NCI-H146 (cell line): ENCODE measurements at regions not wholly inside any gene's neighbourhood (a gene's known extent, or its start where the extent isn't known, plus 50 kb on each side); places are given as distances from the start of the nearest gene placed in this dataset.

ENCODE experiments used
- DNase-seq: peaks from one replicate; lab custom pipeline; 2025; lab: John Stamatoyannopoulos, UW

DNA sequence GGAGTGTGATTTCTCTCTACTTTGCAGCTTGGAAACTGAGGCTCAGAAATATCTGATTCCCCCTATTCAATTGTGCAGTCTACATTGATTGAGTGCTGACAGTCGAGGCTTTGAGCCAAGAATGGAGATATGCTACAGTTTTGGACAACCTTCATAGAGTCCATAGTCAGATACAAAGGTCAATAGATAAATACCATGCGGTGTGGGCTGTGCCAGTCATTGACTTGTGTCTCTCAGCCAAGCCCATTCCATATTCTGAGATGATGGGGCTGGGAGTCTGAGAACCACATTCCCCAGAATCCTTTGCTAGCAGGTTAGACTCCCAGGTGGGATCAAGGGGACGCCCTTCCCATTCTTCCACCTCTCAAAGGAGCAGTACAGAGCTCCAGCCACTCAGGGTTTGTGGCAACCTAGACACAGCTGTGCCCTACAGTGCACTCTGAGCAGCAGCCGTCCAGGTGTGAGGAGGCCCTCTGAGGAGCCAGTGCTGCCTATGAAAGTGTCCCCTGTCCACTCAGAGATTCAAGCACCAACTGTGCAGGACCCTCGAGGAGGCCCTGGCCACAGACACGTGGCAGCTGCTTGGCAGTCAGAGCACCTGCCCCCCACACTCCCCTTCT, 348.3 kb downstream of the CYRIA start:
- no peak for DNase-seq

DNA sequence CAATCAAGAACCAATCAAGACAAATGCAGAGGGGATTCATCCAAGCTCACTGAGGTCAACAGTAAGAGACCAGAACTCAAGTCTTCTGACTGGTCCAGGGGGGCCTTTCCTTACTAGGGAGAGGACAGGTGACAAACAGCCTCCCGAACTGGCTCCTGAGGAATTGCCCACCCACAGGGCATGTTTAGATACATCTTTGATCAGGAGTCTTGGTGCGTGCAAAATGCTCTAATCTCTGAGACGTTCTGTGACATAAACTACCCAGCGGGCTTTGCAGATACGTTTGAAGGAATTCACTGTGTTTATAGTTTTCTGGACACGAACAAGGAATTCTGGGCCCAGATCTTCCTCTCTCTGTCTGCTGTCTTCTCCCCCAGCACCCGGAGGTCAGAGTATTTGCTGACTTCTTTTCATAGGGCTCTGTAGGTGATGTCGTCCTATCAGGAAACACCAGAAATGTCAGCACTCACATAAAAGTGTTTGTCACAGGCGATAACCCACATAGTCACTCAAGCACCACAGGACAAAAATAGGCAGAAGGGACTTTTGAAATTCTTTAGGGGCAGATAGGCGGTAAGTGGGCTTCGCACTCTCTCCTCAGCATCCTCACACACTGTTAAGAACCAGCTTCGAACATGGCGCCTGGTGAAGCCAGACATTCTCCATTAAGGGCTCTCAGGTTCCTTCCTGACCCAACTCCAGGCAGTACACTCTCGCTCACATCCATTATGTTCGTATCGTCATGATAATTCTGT, 349.0 kb downstream of the CYRIA start:
- no peak for DNase-seq

DNA sequence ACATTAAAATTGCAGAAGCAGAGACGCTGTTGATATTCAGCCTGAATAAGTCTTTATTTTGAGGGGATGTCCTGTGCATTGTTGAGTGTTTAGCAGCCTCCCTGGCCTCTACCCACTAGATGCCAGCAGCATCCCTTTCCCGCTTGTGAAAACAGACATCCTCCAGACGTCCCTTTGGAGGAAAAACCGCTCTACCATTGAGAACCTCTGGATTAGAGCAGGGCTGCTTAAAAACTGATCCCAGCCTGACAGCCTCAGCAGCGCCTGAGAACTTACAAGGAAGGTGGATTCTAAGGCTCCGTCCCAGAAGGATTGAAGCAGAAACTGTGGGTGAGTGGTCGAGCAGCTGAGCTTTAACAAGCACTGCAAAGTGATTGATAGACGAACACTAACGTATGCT, 349.7 kb downstream of the CYRIA start:
- DNase-seq, result no peak

DNA sequence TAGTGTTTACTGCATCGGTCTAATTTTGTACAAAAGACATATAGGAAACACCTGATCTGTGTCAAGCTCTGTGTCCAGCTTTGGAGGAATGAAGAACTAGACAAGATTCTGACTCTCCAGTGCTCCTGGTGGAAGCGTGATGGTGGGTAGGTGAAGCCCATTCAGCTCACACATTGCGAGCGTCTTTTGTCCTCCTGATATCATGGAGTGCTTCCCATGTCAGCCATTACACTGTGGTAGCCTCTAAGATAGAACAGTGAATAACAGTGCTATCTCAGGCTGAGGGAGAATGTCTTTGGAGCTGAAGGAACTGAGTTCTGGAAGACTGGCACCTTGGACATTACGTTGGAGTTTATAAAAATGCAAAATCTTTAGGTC, 350.2 kb downstream of the CYRIA start:
- no peak for DNase-seq

DNA sequence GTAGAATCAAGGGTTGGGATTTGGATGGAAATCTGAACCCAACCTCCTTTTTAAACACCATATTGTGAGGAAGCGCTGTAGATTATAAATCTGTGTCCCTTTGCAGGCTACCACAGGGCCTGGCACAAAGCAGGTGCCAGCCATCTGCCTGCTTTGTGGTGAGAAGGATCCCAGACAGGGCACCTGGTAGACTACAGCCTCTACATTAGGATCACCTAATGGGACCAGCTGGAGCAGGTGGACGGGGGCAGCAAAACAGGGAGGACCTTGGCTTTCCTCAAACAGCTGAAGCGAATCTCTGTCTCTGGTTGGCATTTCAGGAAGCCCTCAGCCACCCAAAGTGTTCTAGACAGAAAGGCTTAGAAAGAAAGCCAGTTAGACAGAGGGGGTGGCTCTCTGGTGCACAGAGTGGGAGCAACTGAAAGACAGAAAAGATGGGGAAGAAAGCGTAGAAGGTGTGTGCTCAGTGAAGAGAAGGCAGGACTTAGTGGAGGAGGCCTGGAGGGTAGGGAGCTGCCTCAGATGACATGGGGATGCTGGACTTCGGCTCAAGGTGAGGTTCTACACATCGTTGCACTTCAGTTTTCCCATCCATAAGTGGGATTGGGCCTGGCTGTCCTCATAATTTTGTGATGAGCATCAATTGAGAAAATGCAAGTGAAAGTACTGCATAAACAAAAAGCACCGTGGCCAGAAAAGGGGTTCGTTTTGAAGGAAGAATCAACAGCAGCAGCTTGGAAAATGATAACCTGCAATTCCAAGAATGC, 350.8 kb downstream of the CYRIA start:
- DNase-seq, result no peak

DNA sequence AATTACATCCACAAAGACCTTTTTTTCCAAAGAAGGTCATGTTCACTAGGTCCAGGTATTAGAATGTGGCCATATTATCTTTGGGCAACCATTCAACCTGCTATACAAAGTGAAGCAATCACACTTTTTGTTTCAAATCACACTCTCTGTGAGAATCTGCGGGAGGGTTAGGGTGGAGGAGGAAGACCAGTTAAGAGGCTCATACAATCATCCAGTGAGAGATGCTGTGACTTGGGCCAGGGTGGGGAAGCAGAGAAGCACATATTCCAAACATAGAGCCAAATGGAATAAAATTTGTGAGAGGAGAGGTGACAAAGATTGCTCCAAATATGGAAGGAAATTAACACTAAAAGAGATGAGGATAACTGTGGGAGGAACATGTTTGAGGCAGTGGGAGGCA, 351.6 kb downstream of the CYRIA start:
- no peak for DNase-seq

DNA sequence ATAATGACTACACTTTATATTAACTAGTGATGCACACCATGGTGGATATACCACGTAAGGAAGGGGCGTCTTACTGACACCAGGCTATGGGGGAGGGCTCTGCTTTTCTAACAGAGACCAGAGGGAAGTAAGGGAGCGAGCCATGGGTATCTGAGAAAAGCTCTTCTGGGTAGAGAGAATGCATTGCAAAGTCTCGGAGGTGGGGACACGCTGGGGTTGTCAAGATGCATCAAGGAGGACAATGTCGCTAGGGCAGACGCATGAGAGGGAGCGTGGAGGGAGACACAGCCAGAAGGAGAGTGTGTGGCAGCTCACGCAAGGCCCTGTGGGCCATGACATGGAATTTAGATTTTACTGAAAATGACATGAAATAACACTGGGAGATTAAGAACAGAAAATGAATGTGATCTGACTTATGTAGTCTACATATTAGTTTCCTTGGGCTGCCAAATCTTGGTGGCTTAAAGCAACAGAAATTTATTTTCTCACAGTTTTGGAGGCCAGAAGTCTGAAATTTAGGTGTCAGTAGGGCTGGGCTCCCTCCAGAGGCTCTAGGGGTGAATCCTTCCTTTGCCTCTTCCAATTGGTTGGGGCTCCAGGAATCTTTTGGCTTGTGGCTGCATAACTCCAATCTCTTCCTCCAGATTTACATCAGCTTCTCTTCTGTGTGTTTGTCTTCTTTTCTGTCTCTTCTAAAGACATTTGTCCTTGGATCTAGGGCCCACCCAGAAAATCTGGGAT, 352.2 kb downstream of the CYRIA start:
- no peak for DNase-seq

DNA sequence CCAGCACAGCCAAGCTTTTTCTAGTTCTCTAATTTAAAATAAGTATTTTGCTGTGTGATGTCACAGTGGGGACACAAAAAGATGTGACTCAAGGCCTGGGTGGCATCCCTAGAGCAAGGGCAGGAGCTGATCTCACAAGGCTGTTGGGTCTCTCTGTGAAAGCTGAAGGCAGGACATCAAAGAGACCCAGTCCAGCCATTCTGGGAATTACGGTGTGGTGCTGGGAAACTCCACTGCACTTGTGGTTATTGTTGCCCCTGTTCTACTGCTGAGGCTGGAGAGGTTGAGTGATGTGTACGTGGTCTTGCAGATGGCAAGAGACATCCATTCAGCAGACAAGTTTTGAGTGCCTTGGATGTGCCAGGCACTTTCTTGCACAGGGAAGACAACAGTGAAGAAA, 352.9 kb downstream of the CYRIA start:
- no peak for DNase-seq

DNA sequence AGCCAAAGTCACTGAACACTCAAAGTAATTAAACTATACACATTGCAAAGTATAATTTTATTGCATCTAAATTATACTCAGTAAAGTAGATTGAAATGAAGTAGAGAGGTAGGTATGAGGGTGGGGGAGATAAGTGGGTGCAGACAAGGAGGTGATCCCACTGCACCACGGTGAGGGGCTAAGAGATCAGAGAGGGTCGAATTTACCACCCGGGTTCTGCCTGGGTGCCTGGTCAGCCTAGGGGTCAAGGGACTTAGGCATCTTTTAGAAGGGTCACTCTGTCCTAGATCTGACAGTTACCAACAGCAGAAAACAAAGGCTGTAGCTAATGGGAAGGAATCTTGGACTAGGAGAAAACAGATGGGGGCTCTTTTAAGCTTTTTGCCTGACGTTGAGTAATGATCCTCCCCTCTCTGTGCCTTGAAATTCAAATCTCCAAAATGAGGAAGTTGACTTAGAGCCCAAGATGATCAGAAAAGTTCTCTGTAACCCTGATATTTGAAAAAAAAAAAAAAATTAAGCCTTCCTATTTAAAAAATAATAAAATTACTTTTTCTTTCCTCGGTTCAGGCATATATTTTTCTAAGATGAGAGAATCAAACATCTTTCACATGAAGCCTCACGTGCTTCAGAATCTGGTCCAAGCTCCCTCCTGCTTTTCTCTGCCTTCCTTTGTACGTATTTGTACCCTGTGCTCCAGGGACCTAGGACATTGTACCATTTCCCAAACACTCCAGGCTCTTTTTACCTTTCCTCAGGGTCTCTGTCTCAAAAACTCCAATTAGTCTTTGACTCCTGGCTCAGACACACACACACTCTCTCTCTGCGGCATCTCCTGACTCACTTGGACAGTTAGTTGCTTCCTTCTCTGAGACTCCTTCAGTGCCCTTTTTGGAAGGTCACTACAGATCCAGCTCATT, 353.9 kb downstream of the CYRIA start:
- DNase-seq, result no peak

DNA sequence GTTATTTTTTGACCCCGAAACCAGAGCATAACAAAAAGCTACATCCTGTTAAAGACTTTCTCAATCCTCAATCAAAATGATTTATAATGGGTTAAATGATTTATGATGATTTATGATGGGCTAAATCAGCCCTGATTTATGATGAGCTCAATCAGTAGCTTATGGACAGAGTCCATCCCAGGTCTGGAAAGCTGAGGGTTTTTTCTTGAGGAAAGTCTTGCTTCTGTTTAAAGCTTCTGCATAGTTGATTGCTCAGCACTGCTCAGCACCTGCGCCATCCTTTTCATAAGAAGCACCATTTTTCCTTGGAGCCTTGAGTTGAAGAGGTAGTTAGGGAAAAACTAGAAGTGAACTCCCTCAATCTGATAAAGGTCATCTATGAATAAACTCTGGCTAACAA, 356.8 kb downstream of the CYRIA start:
- DNase-seq, result no peak

DNA sequence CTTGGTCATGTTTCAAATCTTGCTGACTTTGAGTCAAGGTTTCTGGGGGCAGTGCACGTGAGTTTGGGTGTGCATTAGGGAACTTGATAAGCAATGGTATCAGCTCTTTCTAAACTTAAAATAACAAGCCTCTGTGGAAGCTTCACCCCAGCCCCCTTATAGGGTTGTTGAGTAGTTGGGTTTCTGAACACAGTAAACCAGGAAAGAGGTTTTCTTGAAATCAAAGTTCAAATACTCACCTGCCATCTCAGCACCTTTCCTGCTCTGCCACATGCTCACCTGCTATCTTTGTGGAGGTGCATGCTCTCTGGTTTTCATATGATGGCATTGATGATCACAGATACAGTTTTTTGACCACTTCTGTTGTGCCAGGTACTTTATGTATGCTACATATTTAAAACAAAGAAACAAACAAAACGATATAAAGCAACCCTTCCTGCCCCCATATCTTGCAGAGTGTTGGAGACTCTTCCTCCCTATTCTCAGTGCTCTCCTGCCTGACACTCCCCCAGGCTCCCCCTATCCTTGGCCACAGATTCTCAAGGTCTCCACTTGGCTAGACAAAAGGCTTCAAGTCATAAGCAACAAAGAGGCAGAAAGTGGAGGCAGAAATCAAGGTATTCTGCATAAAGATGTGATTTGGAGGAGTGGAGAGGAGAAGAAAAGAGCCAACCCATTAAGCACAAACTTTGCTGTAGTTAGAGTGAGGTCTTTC, 360.6 kb downstream of the CYRIA start:
- DNase-seq, result no peak

DNA sequence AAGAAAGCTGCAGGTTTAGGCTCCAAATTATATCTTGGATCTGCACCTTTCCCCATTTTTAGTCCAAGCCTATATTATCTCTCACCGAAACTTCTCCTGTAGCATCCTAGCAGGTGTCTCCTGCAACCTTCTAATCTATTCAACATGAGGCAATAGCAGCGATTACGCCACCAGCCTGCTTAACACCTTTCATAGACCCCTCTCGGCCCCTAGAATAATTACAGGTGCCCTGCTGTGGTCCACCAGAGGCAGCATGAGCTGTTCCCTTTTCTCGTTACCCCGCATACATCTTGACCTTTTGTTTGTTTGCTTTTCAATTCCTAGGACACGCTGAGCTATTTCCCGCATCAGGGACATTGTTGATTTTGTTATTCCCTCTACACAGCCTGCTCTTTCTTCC, 361.9 kb downstream of the CYRIA start:
- DNase-seq, result no peak

DNA sequence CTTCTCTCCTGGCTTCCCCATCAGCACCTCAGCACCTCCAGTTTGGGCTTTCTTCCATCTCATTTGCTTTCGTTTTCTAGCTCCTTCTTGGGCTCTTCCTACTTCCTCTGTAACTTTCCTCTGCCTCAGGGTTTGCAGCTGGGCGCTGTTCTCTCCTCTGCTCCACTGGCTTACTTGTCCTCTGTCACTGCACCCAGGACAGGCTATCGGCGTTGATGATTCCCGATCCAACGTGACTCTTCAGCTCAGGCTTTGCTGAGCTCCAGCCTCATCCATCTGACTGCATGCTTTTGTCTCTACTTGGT, 362.4 kb downstream of the CYRIA start:
- DNase-seq, result no peak

DNA sequence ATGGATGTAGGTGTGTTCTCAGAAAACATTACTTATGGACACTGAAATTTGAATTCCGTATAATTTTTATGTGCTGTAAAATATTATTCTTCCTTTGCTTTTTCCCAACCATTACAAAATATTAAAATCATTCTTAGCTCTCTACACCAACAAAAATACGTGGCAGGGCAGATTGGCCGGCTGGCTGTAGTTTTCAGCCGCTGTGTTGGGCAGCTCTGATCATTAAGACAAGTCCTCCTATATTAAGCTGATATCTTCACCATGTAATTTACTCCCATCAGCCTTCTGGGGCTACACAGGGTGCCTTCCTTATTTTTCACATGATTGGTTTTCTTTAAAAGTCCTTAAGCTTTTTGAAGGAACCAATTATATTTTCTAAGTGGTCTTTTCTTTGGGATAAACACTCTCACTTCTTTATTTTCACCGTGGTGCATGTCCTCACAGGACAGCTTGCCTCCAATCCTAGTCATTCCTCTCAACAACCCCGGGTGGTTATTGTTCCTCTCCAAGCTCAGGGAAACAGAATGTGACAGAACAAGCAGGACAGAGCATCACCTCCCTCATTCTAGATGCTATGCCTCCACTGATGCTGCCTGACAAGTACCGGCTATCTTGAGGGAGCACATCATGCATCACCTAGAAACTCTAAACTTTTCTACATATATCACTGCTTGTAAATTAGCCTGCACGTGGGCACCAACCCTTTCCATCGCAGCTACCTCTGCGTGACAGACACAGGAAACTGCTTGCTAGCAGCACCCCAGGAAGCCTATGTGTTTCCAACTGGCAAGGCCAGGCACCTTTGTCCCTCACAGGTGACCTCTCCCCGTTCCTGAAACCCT, 362.3 kb downstream of the MYCN start:
- no peak for DNase-seq

DNA sequence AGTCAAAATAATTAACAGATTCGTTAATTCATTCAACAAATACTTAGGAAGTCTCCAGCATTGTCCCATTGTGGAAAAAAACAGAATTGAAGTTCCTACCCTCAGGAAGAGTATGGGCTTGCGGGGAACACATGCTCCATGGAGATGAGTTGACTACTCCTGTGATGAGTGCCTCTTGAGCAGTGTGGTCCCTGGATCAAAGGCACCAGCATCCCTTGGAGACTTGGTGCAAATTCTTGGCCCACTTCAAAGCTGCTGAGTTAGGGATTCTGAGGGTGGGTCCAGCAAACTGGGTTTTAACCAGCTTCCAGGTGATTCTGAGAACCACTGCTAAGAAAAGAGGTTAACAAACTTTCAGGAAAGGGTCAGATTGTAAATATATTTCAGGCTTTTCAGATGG, 361.6 kb downstream of the MYCN start:
- no peak for DNase-seq

DNA sequence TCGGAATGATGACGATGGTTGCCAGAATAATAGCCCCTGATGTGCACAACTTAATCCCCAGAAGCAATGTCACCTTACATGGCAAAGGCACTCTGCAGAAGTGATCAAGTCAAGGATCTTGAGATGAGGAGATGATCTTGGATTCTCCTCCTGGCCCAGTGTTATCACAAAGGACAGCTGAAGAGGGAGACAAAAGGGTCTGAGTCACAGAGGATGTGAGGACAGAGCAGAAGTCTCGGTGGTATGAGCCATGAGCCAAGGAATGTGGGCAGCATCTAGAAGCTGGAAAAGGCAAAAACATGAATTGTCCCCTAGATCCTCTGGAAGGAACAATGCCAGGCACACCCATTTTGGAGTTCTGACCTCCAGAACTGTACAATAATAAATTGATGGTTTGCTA, 358.5 kb downstream of the MYCN start:
- no peak for DNase-seq

DNA sequence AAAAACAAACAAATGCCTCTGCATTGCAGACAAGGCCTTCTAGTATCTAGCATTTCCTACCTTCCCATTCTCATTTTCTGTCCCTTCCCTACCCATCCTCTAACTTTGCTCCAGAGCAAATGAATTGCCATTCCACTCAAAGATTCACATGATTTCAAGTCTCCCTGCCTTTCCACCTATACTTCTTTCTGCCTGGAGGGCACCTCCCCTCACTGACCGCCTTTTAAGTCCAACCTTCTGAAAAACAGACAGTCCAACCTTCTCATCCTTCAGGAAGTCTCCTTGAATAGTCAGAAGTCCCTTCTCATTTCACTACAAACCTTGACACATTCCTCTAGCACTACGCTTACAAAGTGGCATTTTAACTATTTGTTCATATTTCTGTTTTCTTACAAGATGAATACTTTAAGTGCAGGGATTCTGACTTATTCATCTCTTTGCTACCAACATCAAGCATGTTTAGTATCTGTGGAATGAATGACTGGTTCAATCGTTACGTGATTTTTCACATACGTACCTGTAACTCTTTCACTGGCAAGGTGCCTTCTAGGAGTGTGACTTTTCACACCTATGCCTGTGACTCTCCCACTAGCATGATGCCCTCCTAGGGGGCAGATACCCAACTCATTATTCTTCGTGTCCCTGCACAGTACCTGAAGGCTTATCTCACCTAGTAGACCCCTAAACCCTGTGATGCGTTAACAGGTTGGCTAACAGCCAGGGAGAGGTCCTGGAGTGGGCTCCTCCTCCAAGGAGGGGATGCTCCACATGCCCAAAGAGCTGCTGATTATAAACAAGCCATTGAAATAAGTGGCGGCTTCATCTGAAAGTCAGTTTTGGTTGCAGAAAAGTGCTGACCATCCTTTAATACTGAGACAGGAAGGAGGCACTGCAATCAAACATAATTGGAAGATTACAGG, 356.2 kb downstream of the MYCN start:
- DNase-seq, result no peak

DNA sequence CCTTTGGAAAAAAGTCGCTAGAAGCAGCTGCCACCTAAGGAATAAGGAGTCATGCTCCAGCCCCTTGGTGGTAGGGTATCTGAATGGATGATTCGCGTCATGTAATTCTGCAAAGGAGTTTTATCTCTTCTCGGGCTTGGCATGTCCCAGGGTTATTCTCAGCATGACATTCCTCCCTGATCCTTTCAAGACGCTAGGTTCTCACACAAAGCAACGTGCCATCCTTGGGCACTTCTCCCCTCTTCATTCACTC, 355.6 kb downstream of the MYCN start:
- no peak for DNase-seq

DNA sequence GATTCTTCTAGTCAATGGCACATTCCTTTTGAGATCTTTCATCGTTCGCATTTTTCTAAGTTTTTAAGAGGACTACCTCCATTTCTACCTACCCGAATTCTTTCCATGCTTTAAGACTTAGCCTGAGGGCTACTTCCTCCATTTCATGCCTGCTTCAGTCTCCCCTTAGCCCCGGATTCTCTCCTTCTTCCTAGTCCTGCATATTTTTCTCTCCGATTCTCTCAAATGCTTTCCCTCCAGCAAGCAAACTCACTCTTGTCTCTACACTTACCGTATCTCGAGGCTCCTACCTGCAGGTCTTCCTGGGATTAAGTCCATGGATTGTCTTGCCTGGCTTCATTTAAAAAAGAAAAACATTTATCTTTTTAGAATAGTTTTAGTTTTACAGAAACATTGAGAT, 354.4 kb downstream of the MYCN start:
- no peak for DNase-seq
